ENCODE measurements at regions not wholly inside any gene's neighbourhood (a gene's known extent, or its start where the extent isn't known, plus 50 kb on each side); places are given as distances from the start of the nearest gene placed in this dataset.
"Not testable (repeated sequence)": the region's sequence is repeated elsewhere in the genome, so short reads cannot be mapped to it uniquely, and the experiment has no call there.

- no peak for DNase-seq (ENCODE audit: low read depth in 4 of 4, low spot score in 3 of 4)
Measured at GRCh38 chr7:137110535-137110934, 233.0 kb downstream of the PTN start.

- DNase-seq (ENCODE audit: low read depth in 4 of 4, low spot score in 3 of 4), result no peak
Measured at GRCh38 chr7:137110091-137110509, 233.4 kb downstream of the PTN start.

DNA sequence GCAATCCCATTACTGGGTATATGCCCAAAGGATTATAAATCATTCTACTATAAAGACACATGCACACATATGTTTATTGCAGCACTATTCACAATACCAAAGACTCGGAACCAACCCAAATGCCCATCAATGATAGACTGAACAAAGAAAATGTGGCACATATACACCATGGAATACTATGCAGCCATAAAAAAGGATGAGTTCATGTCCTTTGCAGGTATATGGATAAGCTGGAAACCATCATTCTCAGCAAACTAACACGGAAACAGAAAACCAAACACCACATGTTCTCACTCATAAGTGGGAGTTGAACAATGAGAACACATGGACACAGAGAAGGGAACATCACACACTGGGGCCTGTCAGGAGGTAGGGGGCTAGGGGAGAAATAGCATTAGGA, 235.7 kb downstream of the PTN start:
- not testable (repeated sequence) for DNase-seq (ENCODE audit: low read depth in 4 of 4, low spot score in 3 of 4)

- DNase-seq (ENCODE audit: low read depth in 4 of 4, low spot score in 3 of 4), result not testable (repeated sequence)
Measured at GRCh38 chr7:137103526-137103925, 235.1 kb downstream of the CHRM2 start.

GRCh38 chr7:137097111-137097510, 228.7 kb downstream of the CHRM2 start:
- no peak for DNase-seq (ENCODE audit: low read depth in 4 of 4, low spot score in 3 of 4)

GRCh38 chr7:137096607-137097006, 228.2 kb downstream of the CHRM2 start:
- DNase-seq (ENCODE audit: low read depth in 4 of 4, low spot score in 3 of 4), result no peak

GRCh38 chr7:137093198-137093597, 224.7 kb downstream of the CHRM2 start:
- DNase-seq (ENCODE audit: low read depth in 4 of 4, low spot score in 3 of 4), result no peak

DNA sequence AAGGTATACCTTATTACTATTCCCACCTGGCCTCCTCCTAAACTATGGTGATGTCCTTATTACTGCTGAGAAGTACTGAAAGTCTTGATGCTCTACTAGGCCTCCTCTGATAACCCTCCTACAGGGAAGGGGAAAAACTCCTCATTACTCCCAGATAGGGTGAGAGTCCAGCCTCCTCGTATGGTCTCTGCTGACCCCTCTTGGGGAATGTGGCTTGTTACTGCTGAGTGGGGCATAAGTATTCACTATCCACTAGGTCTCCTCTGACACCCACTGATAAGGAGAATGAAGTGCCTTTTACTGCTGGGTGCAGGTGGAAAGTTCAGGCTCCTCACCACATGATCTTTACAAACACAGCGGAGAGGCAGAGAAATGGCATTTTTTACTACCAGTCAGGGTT, 222.9 kb downstream of the CHRM2 start:
- DNase-seq (ENCODE audit: low read depth in 4 of 4, low spot score in 3 of 4), result no peak

GRCh38 chr7:137086896-137087295, 218.4 kb downstream of the CHRM2 start:
- DNase-seq (ENCODE audit: low read depth in 4 of 4, low spot score in 3 of 4), result no peak

DNA sequence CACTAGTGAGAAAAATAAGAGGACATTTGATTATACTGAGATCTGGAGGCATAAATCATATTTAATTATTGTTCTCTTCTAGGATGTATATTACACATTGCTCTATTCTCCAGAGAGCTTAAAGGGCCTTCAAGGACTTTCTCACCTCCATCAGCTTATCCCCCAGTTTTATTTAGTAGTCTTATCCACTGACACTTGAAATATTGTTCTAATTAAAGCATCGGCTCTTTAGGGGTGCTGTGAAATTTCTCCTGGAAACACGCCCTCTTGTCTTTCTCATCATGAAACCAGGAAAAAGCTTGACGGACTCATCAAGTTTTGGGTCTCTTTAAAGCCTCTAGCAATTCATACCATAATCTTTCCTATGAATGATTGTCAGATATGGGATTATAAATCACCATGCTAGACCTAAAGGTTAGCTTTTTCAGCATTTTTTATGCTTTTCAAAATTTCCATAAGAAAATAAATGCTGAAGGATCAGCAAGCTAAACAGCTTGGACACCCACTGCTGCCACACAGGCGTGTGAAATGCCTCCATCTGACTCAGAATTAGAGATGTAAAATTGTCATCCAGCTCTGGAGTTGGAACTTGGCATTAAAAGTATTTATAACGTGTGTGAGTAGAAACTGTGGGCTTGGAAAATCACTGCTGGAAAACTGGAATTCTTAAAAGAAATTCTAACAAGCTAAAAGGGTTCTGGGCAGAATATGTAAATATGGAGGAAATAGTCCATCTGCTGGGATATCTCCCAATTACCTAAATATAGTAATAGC, 216.3 kb downstream of the CHRM2 start:
- DNase-seq (ENCODE audit: low read depth in 4 of 4, low spot score in 3 of 4), result no peak

DNA sequence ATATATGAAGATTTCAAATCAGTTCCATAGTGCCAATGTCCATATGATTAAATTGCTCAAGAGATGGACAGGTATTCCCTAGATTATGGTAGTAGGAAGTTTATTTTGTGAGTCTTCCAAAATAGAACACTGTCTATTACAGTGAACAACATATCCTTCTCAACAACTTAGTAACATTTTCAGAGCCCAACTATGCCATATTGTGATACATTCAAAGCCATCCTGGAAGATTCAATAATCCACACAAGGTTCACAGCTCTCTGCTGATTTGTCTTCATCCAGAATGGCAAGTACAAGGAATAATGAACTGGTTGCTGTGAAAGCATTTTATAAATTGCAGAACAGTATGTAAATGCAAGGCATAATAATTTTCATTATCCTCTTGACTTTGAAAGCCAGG, 213.9 kb downstream of the CHRM2 start:
- no peak for DNase-seq (ENCODE audit: low read depth in 4 of 4, low spot score in 3 of 4)

DNA sequence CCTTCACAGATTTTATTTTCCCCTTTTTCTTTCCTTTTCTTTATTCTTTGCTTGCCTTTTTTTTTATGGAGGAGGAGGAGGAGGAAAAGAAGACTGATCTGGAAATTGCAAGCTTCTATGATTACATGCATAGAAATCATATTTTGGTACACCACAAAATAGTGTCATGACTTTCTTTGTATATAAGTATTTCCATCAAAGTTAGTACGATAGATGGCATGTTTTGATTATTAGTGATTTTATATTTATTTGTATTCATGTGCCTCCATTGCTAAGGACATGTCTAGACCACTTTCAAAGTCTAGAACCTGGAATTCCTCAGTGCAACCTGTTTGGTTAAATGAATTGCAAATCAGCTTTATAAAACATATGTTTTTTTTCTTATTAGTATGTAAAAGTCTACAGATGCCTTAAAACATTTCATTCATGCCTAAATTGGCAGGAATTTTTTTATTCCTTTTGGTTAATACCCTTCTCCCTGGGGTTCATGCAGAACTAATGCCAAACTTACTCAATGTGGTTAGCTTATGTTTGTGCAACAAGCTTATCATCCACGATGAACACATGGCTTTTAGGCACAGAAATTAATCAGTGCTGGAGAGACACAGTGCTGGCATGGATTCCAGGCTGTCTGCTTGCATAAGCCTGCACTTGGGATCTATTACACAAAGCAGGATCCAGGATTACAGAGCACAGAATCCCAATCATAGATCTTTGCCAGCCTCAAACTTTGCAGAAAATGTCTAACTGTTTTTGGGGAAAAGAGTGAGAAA, 213.1 kb downstream of the CHRM2 start:
- no peak for DNase-seq (ENCODE audit: low read depth in 4 of 4, low spot score in 3 of 4)

DNA sequence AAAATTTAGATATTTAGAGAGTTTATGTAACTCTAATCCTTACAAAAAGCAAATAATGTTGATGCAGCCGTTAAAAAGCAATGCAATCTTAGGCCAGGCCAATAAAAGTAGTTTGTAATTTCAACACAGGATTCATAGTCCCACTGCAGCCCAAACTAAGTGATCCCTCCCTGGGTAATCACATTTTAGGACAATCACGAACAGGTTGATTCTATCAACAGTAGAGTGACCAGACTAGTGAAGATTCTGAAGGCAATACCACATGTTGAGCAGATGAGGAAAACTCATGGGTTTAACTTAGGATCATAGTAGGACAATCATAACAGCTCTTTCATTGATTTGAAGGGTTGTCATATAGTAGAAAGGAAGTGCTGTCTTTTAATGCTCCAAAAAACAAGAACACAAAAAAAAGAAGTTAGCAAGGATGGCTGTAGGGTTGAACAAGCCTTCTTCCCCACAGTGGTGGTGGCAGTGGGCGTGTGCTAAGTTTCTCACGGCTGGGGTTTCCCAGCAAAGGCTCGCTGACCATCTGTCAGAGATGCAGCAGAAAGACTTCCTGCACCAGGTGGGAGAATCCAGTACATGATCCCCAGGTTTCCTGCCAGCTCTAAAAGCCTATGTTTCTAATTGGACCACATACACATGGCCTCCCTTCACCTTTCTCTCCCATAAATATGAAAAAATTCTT, 212.2 kb downstream of the CHRM2 start:
- no peak for DNase-seq (ENCODE audit: low read depth in 4 of 4, low spot score in 3 of 4)

- no peak for DNase-seq (ENCODE audit: low read depth in 4 of 4, low spot score in 3 of 4)
Measured at GRCh38 chr7:137078781-137079180, 210.3 kb downstream of the CHRM2 start.

DNA sequence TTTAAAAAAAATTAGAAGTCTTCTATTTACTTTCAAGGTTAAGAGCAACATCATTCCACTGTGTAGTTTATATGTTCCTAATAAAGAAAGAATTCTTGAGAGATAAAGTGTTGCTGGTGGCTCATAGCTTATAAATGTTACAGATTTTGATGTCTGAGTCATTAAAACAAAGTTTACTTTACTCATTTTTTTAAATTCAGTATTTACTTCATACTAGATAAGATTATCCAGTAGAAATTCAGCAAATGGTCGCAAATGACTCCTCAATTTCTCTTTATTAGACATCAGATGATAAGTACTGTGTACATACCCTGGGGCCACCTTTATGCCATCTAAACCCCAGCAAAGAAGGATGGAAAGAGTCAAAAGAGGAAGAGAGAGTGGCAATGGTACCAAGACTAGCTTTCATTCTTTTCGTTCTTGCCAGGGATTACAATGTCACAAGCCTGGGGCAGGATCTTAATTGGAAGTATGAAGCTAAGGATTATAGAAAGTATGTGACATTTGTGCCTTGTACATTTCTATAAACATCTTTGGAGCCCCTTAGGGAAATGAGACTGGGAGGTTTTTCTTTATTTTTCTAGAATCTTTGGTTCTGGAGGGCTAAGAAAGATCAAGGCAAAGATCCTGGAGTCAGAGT, 206.1 kb downstream of the CHRM2 start:
- DNase-seq (ENCODE audit: low read depth in 4 of 4, low spot score in 3 of 4), result no peak

- DNase-seq (ENCODE audit: low read depth in 4 of 4, low spot score in 3 of 4), result no peak
Measured at GRCh38 chr7:137073571-137074325, 205.3 kb downstream of the CHRM2 start.

Data from right renal pelvis (tissue), 4 donors.